IMR-90 (cell line): ENCODE measurements at regions not wholly inside any gene's neighbourhood (a gene's known extent, or its start where the extent isn't known, plus 50 kb on each side); places are given as distances from the start of the nearest gene placed in this dataset.

Experiments used
- ATAC-seq: fragments of 200-7000 bp; cut with Tn5 transposase; 2 replicates; pipeline ENCODE4 v1.9.1; 2020; ENCODE audit warnings: low read depth, mild to moderate bottlenecking, moderate library complexity
- BruUV-seq: library from RNA; stranded (reverse); fragments of 400-500 nt; replicated peaks from 2 replicates; lab custom pipeline; 2021; lab: Mats Ljungman, UMichigan
- CTCF ChIA-PET: fragments of 300-600 bp; formaldehyde crosslinking; extraction: SDS; loops from one replicate; lab custom pipeline; 2021; ENCODE audit warnings: antibody characterized with exemption; lab: Yijun Ruan, JAX
- POLR2A ChIA-PET: fragments of 300-600 bp; sonication (Branson Sonifier 250); formaldehyde crosslinking; loops from one replicate; lab custom pipeline; 2022; ENCODE audit warnings: antibody characterized with exemption; ENCODE audit not compliant: unreplicated experiment; lab: Charles Lee
- DNase-seq: peaks from one replicate; pipeline ENCODE4 v3.0.0; 2013
- H2AFZ ChIP-seq: replicated peaks from 2 replicates; pipeline ENCODE3; 2013; ENCODE audit warnings: low read length, mild to moderate bottlenecking; ENCODE audit not compliant: poor library complexity
- H2AK5ac ChIP-seq: 2 replicates; pipeline ENCODE4 v1.6.1; 2013; ENCODE audit warnings: low read depth, low read length, inconsistent platforms
- H2AK9ac ChIP-seq: replicated peaks from 2 replicates; pipeline ENCODE3; 2013; ENCODE audit warnings: mild to moderate bottlenecking, low read depth, low read length, moderate library complexity; ENCODE audit not compliant: poor library complexity
- H2BK120ac ChIP-seq: 2 replicates; pipeline ENCODE4 v1.6.1; 2013; ENCODE audit warnings: low read depth, low read length, inconsistent platforms
- H2BK15ac ChIP-seq: 3 replicates; pipeline ENCODE4 v1.6.1; 2013; ENCODE audit warnings: low read depth, low read length, inconsistent platforms
- H2BK20ac ChIP-seq: 2 replicates; pipeline ENCODE4 v1.6.1; 2013; ENCODE audit warnings: low read depth, mild to moderate bottlenecking, inconsistent platforms, low read length, moderate library complexity
- H2BK5ac ChIP-seq: 2 replicates; pipeline ENCODE4 v1.6.1; 2013; ENCODE audit warnings: mild to moderate bottlenecking, low read depth, low read length, inconsistent platforms; ENCODE audit not compliant: poor library complexity, severe bottlenecking
- H3K14ac ChIP-seq: replicated peaks from 2 replicates; pipeline ENCODE4 v1.6.1; 2013; ENCODE audit warnings: low read depth, low read length, inconsistent platforms
- H3K18ac ChIP-seq: 2 replicates; pipeline ENCODE4 v1.6.1; 2013; ENCODE audit warnings: low read depth, low read length, control low read depth
- H3K23ac ChIP-seq: 2 replicates; pipeline ENCODE4 v1.6.1; 2013; ENCODE audit warnings: low read depth, low read length, inconsistent platforms
- H3K27ac ChIP-seq: 2 replicates; pipeline ENCODE4 v1.5.1; 2013; ENCODE audit warnings: mild to moderate bottlenecking, control low read depth, low read length; ENCODE audit not compliant: insufficient read depth
- H3K27me3 ChIP-seq: 2 replicates; pipeline ENCODE4 v1.6.1; 2013; ENCODE audit warnings: low read length; ENCODE audit not compliant: control insufficient read depth, insufficient read depth
- H3K36me3 ChIP-seq: 2 replicates; pipeline ENCODE4 v1.6.1; 2013; ENCODE audit warnings: low read length, mixed read lengths; ENCODE audit not compliant: control insufficient read depth, insufficient read depth
- H3K4ac ChIP-seq: 2 replicates; pipeline ENCODE4 v1.6.1; 2013; ENCODE audit warnings: low read depth, low read length, inconsistent platforms
- H3K4me1 ChIP-seq: 2 replicates; pipeline ENCODE4 v1.6.1; 2013; ENCODE audit warnings: low read length, mixed read lengths; ENCODE audit not compliant: control insufficient read depth, insufficient read depth
- H3K4me2 ChIP-seq: 2 replicates; pipeline ENCODE4 v1.6.1; 2013; ENCODE audit warnings: low read depth, mild to moderate bottlenecking, control low read depth, low read length, moderate library complexity
- H3K4me3 ChIP-seq: 2 replicates; pipeline ENCODE4 v1.5.1; 2013; ENCODE audit warnings: low read depth, mild to moderate bottlenecking, control low read depth, low read length, moderate library complexity; ENCODE audit not compliant: insufficient read depth
- H3K56ac ChIP-seq: 2 replicates; pipeline ENCODE4 v1.6.1; 2013; ENCODE audit warnings: low read length, inconsistent platforms; ENCODE audit not compliant: insufficient read depth; ENCODE audit errors: extremely low read depth
- H3K79me1 ChIP-seq, 2 experiments: 2 replicates each; pipeline ENCODE4 v1.6.1; 2013; ENCODE audit warnings: low read length in 2 of 2, inconsistent platforms in 1 of 2, low read depth in 1 of 2
- H3K9ac ChIP-seq: 2 replicates; pipeline ENCODE4 v1.6.1; 2013; ENCODE audit warnings: low read depth, low read length, control low read depth
- H3K9me1 ChIP-seq: 2 replicates; pipeline ENCODE4 v1.6.1; 2013; ENCODE audit warnings: low read length, inconsistent platforms; ENCODE audit not compliant: insufficient read depth
- H3K9me3 ChIP-seq: 2 replicates; pipeline ENCODE4 v1.6.1; 2013; ENCODE audit warnings: low read length; ENCODE audit not compliant: control insufficient read depth, insufficient read depth
- H4K20me1 ChIP-seq: 2 replicates; pipeline ENCODE4 v1.6.1; 2013; ENCODE audit warnings: low read length, inconsistent platforms; ENCODE audit not compliant: insufficient read depth
- H4K5ac ChIP-seq: 2 replicates; pipeline ENCODE4 v1.6.1; 2013; ENCODE audit warnings: mild to moderate bottlenecking, low read depth, low read length, control low read depth
- H4K8ac ChIP-seq, 2 experiments: 2 replicates each; pipeline ENCODE4 v1.6.1; 2013; ENCODE audit warnings: low read depth in 2 of 2, low read length in 2 of 2, control low read depth in 1 of 2, inconsistent platforms in 1 of 2
- H4K91ac ChIP-seq: 2 replicates; pipeline ENCODE4 v1.6.1; 2013; ENCODE audit warnings: low read depth, low read length, inconsistent platforms; ENCODE audit not compliant: insufficient read depth
- CTCF ChIP-seq: conservative IDR thresholded peaks from 2 replicates; pipeline ENCODE4 v1.5.1; 2012; ENCODE audit warnings: mild to moderate bottlenecking, low read depth, low read length, improper control_type of control experiment
- MAFK ChIP-seq: IDR thresholded peaks from 2 replicates; pipeline ENCODE4 v1.6.1; 2012; ENCODE audit warnings: low read depth, low read length, improper control_type of control experiment
- POLR2A ChIP-seq: IDR thresholded peaks from 2 replicates; pipeline ENCODE4 v1.6.1; 2012; ENCODE audit warnings: mild to moderate bottlenecking, low read depth, low read length
- RAD21 ChIP-seq: IDR thresholded peaks from 2 replicates; pipeline ENCODE4 v1.6.1; 2012; ENCODE audit warnings: low read length, improper control_type of control experiment
- RCOR1 ChIP-seq: IDR thresholded peaks from 2 replicates; pipeline ENCODE4 v1.6.1; 2012; ENCODE audit warnings: mild to moderate bottlenecking, low read length, improper control_type of control experiment; ENCODE audit not compliant: insufficient replicate concordance
- SMC3 ChIP-seq: fragments of 150-350 bp; IDR thresholded peaks from 2 replicates; pipeline ENCODE4 v1.6.1; 2016; ENCODE audit warnings: low read depth, mild to moderate bottlenecking, antibody characterized with exemption, low read length, moderate library complexity
- USF2 ChIP-seq: fragments of 150-350 bp; IDR thresholded peaks from 2 replicates; pipeline ENCODE4 v1.6.1; 2017; ENCODE audit warnings: mild to moderate bottlenecking, antibody characterized with exemption, low read length, low read depth
- WGBS, 2 experiments: methylation state at CpG; one replicate each; pipeline versions ENCODE4 v1.1.5 to v1.1.7; 2013; ENCODE audit warnings: missing lambda C conversion rate in 2 of 2; ENCODE audit not compliant: insufficient read length in 1 of 2; ENCODE audit errors: extremely low coverage in 2 of 2; 5-methylcytosine and 5-hydroxymethylcytosine counted together
- dilution Hi-C: fragments of 300-500 bp; cut with HindIII; formaldehyde crosslinking; loops from one replicate; pipeline ENCODE4 v1.14.3; 2018; ENCODE audit warnings: low sequenced_read_pairs; ENCODE audit not compliant: unreplicated experiment
- in situ Hi-C: fragments of 300-500 bp; cut with MboI; formaldehyde crosslinking; loops from 3 replicates; pipeline ENCODE4 v1.14.3; 2019; ENCODE audit warnings: low sequenced_read_pairs, inconsistent platforms, mixed read lengths
- intact Hi-C: fragments of 100-400 bp; cut with micrococcal nuclease; formaldehyde crosslinking; loops from 2 replicates; pipeline ENCODE4 v1.10.0; 2022

GRCh38 chr3:111277226-111277625, 205.6 kb downstream of the NECTIN3 start:
- no TSS peak for BruUV-seq
- Histone ChIP-seq H2BK5ac (no peak overlapping the region), H4K8ac (no peak overlapping the region), H3K4me1 (no peaks in the 10 kb centered on the region), H3K9ac (no peak overlapping the region), H4K91ac (no peak overlapping the region), H3K79me1 (no peaks in the 10 kb centered on the region), H3K23ac (no peak overlapping the region), H3K18ac (no peak overlapping the region), H2BK15ac (no peak overlapping the region), H3K4me3 (no peak overlapping the region), H2AK5ac (no peak overlapping the region), H3K14ac (no peak overlapping the region), H2BK20ac (no peak overlapping the region), H3K4me2 (peak overlapping the region; percentile 87), H2BK120ac (no peak overlapping the region), H4K5ac (no peak overlapping the region), H3K9me1 (no peaks in the 10 kb centered on the region), H3K36me3 (no peaks in the 10 kb centered on the region), H3K27ac (no peak overlapping the region), H3K27me3 (no peaks in the 10 kb centered on the region), H4K20me1 (no peaks in the 10 kb centered on the region), H2AFZ (no peak overlapping the region), H2AK9ac (no peak overlapping the region), H3K56ac (no peak overlapping the region), H3K9me3 (no peaks in the 10 kb centered on the region), H3K4ac (no peak overlapping the region)
- TF ChIP-seq MAFK (no peak), USF2 (no peak), SMC3 (peak; percentile 47; the same call in 1 of the 2 replicates), CTCF (peak; percentile 46), RCOR1 (no peak), POLR2A (no peak), RAD21 (peak; percentile 43)
- CTCF ChIA-PET: interaction anchor here (0.6 to 1.5 kb wide), 9 partner anchors 9 to 527 kb away, joined by 3 to 5 read pairs (median 3); no protein-coding TSS in a partner anchor
- POLR2A ChIA-PET: no interaction called here
- in situ Hi-C loops: no loop called here
- ATAC-seq (peak; percentile 95), DNase-seq (peak; percentile 74)
- dilution Hi-C loops: no loop called here
- intact Hi-C loops: loop anchor here (2.0 kb wide), 1 partner anchor 62 kb away; no protein-coding TSS in a partner anchor
- WGBS, 2 experiments: 0% methylated on average over 2 of the region's 4 CpGs; no CpG with 5 or more reads in 1 of the 2 experiments
